ENCODE measurements at regions not wholly inside any gene's neighbourhood (a gene's known extent, or its start where the extent isn't known, plus 50 kb on each side); places are given as distances from the start of the nearest gene placed in this dataset.
"Not testable (repeated sequence)": the region's sequence is repeated elsewhere in the genome, so short reads cannot be mapped to it uniquely, and the experiment has no call there.

DNA sequence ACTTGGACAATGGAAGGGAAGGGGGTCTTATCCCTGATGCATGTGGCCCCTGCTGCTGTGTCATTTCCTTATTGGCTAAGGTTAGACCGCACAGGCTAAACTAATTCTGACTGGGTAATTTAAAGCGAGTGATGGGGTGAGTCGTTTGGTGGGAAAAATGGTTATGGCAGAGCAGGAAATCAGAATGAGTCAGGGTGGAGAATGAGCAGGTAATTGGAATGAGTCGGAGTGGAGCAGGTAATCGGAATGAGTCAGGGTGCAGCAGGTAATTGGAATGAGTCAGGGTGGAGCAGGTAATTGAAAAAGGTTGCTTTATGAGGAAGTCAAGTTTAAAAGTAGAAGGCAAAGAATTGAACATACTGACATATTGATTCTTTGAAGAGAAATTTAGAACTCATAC is 901.0 kb downstream of the DSC3 start:
- DNase-seq: not testable (repeated sequence)

GRCh38 chr18:30139631-30140287 is 902.8 kb downstream of the DSC3 start:
- no peak for DNase-seq

GRCh38 chr18:30135938-30136337 is 906.6 kb downstream of the DSC3 start:
- DNase-seq: no peak

GRCh38 chr18:30134020-30134419 is 908.5 kb downstream of the DSC3 start:
- DNase-seq: no peak

DNA sequence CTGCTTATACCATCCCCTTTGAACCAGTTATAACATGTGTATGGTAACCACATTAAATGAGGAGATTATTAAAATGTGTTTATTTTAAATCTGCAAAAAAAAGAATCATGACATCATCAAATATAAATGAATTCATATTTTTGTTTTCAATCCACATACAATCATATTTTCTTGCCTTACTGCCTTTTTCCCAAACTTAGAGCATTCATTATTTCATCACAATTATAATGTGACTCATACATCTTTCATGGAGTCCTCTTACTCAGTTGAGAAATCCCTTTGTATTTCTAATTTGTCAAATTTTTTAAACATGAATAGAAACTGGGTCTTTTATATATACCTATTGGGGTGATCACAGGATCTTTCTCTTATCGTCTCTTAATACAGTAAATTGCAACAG is 909.6 kb downstream of the DSC3 start:
- DNase-seq: no peak

- DNase-seq: no peak
Observed at GRCh38 chr18:30121397-30121796, 921.1 kb downstream of the DSC3 start.

DNA sequence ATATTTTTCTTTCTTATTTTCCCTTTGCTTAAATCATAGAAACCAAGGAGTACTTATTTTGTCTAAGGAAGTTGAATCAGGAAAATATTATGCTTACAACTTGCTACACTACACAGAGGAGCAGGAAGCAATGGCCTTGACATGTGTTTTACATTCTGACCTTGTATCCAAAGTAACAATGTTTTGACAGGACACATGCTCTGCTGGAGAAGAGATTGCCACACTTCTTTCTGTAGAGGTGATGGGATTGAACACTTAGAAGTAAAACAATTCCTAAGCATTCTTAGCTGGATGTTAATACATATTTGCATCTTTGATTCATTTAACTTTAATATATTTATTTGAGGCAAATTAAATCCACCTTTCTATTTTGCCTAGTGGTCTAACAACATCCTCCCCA is 929.1 kb downstream of the DSC3 start:
- DNase-seq: no peak

- DNase-seq: no peak
Observed at GRCh38 chr18:30106356-30106755, 936.2 kb downstream of the DSC3 start.

DNA sequence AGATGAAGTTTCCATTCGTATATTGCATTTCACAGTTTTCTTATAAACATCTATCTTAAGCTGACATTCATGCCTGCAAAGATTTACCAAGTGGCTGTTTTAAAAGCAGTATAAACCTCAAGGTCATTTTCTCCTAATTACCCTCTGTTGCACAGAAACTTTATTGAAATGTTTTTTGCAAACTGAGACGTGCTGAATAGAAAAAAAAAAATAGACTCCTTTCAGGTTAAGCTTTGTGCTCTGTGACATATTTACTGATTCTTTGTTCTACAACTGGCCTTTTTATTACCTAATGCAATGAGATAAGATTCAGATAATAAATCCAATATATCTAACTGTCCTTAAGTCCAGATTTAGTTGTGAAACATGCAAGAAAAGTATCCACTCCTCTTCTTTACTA is 938.7 kb downstream of the DSC3 start:
- DNase-seq: no peak

DNA sequence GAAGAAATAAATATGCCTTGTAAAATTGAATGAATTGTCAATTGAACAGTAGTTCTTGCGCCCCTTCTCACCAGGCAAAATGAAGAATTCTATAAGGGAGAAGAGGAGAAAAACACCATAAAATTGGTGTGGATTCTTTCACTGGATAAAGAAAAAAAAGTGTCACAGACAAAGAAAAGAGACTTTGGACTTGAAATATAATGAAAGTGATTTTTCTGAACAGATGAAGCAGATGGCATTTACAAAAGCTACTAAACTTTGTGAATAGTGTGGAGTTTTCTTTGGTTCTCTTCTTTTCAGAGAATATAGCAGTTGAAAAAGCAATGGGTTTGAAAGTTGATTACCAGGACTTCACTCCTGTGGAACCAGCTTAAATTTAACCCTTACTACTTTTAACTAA is 945.7 kb downstream of the DSC3 start:
- no peak for DNase-seq

DNA sequence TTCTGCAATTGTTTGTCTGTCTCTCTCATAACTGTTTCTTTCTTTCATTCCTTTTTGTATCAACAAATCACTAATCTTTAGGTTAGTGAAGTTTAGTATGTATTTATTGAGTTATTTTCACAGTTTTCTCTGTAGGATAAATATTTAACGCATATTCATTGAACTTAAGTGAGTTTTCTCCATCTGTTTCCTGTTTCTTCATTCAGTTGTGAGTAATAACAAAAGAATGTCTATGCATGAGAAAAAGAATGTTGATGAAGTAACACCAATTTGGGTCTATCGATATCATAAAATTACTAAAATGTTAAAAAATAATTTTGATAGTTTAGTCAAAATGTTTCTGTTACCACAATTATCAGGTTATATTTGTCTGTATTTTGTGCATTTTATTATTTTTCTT is 948.0 kb downstream of the DSC3 start:
- no peak for DNase-seq

DNA sequence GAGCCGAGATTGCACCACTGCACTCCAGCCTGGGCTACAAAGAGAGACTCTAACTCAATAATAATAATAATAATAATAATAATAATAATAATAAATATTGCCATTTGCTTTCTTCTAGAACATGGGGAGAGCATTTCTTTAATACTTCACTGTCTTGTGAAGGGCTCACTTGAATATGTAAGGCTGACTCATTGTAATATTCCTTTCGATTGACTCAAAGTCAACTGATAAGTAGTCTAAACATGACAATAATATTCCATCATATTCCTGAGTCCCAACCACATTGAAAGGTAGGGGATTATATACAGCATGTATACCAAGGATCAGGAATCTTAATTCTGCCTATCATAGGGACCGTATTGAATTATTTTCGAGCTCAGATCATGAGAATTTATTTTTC is 949.2 kb downstream of the DSC3 start:
- no peak for DNase-seq

DNA sequence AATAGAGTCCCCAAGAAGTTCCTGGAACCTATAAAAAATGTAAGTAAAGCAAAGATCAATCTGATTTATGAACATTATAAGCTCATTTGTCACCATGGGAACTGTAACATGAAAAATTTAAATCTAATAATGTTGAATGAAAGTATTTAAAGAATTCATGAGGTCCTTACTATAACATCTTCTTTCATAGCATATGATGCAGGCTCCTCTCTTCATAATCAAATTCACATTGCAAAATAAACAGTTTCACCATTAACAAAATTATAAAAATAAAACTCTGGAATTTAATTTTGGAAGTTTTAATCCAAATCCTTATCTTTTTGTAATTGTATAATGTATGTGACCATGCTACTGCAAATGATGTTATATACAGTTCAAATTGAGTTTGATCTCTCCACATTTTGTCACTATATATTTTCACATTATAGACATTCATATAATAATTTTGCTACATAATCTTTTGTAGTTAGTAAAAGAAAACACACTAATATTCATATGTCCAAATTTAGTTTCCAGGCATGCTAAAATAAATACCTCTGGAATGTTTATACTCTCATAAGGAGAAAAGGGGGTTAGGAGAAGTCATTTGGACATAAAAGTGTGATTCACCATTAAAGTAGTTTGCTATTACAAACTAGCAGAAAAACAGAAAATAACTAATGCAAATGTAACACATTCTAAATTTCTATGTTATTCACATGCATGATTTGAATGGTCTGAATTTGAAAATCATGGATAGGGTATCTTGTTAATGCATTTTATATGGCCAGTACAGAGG is 954.1 kb downstream of the DSC3 start:
- no peak for DNase-seq

GRCh38 chr18:30086351-30086750 is 956.2 kb downstream of the DSC3 start:
- no peak for DNase-seq

DNA sequence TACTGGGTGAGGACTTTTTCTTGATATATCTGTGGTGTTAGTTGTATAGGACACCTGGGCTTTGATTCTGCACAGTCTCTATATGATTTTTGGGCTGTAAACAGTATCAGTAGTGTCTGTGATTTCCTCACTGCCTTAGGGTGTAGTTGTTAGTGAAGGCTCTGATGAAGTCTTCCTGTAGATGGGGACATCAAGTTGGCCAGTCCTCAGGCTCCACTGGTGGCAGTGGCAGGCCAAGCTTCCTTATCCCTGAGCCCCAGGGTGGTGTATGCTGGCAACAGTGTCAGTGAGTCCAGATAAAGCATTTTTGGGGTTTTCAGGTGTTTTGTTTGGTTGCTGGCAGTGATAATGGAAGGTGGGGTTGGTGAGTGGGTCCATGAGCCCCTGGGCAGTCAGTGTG is 961.4 kb downstream of the DSC3 start:
- DNase-seq: no peak

DNA sequence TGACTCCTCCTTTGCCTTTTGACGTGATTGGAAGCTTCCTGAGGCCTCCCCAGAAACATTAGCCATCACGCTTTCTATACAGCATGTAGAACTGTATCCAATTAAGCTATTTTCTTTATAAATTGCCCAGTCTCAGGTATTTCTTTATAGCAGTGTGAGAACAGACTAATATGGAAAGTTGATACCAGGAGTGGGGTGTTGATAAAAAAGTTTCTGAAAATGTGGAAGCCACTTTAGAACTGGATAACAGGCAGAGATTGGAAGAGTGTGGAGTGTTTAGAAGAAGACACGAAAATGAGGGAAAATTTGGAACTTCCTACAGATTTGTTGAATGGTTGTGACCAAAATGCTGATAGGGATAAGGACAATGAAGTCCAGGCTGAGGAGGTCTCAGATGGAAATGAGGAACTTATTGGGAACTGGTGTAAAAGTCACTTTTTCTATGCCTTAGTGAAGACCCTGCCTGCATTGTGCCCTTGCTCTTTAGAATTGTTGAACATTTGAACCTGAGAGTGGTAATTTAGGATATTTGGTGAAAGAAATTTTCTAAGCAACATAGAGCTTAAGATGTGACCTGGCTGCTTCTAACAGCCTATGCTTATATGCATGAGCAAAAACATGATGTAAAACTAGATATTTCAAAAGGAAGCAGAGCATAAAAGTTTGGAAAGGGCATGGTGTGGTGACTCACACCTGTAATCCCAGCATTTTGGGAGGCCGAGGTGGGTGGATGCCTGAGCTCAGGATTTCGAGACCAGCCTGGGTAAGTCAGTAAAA is 969.7 kb downstream of the DSC3 start:
- DNase-seq: no peak

GRCh38 chr18:30066288-30066687 is 976.3 kb downstream of the DSC3 start:
- no peak for DNase-seq

- no peak for DNase-seq
Observed at GRCh38 chr18:30057398-30057797, 985.1 kb downstream of the DSC3 start.

DNA sequence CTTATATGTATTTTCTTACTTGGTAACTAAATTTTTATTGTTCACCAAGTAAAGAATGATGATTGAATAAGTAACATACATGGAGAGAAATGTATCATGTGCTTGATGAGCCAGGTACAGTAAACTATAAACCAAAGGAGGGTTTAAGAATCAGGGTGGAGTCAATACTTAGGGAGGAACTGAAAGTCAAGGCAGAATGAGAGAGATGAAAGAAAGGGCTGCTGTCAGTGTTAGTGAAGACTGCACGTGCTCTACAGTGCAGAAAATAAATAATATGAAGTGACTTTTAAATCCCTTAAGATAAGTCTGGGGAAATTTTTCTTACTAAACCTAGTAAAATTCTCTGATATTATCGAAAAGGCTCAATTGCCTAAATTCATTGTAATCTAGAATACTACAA is 986.0 kb downstream of the DSC3 start:
- DNase-seq: no peak

GRCh38 chr18:30044496-30044895 is 998.0 kb downstream of the DSC3 start:
- no peak for DNase-seq

DNA sequence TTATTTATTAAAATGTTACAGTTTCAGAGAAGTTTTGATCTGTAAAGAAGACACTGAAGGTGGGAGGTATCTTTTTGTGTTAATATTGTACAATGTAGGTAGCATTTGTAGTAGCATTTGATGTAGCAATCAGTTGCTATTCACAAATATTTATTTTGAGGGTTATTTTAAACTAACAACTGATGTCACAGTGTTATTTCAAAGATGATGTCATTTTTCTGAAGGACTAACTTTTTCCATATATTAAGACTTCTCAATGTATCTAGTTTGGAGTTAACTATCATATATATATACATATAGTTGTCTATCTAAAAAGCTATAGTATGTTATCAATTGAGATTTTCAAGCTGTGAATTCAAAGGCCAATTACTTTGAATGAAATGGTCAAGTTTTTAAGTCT is 1003.3 kb downstream of the DSC3 start:
- DNase-seq: no peak

DNA sequence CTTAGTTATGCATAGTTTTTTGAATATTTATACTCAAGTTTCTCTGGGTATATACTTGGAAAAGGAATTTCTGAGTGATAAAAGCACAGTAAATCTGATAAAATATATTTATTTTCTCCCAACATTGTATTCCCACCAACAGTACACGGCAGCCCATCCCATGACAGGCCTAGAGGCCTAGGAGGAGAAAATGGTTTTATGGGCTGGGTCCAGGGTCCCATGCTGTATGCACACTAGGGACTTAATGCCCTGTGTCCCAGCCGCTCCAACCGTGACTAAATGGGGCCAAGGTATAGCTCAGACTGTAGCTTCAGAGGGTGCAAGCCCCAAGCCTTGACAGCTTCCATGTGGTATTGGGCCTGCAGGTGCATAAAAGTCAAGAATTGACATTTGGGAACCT is 1007.7 kb downstream of the DSC3 start:
- DNase-seq: no peak

DNA sequence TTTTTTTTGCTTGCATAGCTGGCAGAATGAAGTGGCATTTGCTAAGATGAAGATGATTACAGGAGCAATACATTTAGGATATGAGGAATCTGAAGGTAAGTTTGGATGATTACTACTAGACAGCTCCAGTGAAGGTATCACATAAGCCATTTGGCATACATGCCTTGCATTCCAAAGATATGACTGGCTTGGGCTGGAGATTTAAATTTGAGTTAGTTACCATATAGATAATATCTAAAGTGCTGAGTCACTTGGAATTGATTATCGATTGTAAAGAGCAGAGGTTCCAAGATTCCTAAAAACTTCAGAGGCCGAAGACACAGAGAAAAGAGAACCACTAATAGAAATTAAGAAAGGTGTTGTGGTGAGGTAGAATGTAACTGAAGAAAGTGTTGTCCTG is 1026.4 kb downstream of the DSC3 start:
- no peak for DNase-seq

- DNase-seq: no peak
Observed at GRCh38 chr18:30004965-30005364, 1037.6 kb downstream of the DSC3 start.
